Activated CD8-positive, alpha-beta memory T cell treated with anti-CD3 and anti-CD28 coated beads, Interleukin-2, amount 10 ng/mL, durations not matched to agents 7 days and 5 days (primary cell): ENCODE measurements at regions not wholly inside any gene's neighbourhood (a gene's known extent, or its start where the extent isn't known, plus 50 kb on each side); places are given as distances from the start of the nearest gene placed in this dataset.

ENCODE experiments used
- ATAC-seq: fragments of 150-1000 bp; cut with Tn5 transposase; one replicate; pipeline ENCODE4 v1.10.0; 2021; ENCODE audit warnings: moderate library complexity
- CTCF ChIA-PET: fragments of 350-600 bp; sonication (Branson Sonifier 250); formaldehyde crosslinking; loops from one replicate; lab custom pipeline; 2021; ENCODE audit warnings: antibody characterized with exemption; lab: Charles Lee
- DNase-seq: peaks from one replicate; pipeline ENCODE4 v3.0.0-alpha.2; 2020
- H3K27ac Mint-ChIP-seq: one replicate; pipeline ENCODE4 v1.8.0; 2021; ENCODE audit warnings: mild to moderate bottlenecking, mixed read lengths
- H3K27me3 Mint-ChIP-seq: one replicate; pipeline ENCODE4 v1.8.0; 2021; ENCODE audit warnings: mixed read lengths
- H3K36me3 Mint-ChIP-seq: one replicate; pipeline ENCODE4 v1.8.0; 2021; ENCODE audit warnings: mild to moderate bottlenecking, mixed read lengths
- H3K4me1 Mint-ChIP-seq: one replicate; pipeline ENCODE4 v1.8.0; 2021; ENCODE audit warnings: mixed read lengths
- H3K4me3 Mint-ChIP-seq: one replicate; pipeline ENCODE4 v1.8.0; 2021; ENCODE audit warnings: mild to moderate bottlenecking, moderate library complexity, mixed read lengths
- H3K9me3 Mint-ChIP-seq: one replicate; pipeline ENCODE4 v1.8.0; 2022; ENCODE audit warnings: low read depth, mixed read lengths

DNA sequence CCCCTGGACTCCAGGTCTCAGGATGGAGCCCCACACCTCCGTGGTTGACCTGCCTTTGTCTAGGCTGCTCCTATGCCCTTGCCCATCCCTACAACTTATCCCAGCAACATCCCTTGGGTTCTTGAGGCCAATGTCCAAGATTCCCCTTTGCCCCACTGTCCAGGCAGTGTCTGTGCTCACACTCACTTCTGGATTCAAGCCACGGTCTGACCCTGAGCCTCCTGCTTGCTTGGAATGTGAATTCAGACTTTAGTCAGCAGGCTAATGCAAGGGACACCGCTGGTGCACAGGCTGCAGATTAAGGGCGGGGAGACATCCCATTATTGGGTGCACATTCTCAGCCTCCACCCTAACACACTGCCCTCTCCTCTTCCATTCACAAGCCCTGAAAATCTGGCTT lies 154.1 kb downstream of the WNT5A start:
- no peak for ATAC-seq
- CTCF ChIA-PET, result no interaction called here
- H3K27ac Mint-ChIP-seq, result no peak overlapping the region

DNA sequence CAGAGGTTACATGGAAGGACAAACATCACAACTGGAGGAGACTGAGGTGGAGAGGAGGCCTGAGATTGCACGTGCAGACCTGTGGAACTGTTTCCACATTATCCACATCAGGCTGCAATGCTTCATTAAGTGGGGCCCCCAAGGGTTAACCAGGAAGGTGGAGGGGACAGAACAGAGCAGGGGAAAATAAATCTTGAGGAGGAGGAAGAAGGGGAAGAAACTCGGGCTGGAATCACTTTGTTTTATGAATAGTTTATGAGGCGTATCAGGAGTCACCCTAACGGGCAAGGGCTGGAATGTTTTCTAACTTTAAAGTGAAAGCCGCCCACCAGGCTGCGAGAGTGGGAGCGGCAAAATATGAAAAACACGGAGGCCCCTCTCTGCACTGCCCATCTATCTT lies 154.9 kb downstream of the WNT5A start:
- no peak overlapping the region for H3K27ac Mint-ChIP-seq

More for the DNA sequence above, 154.1 kb downstream of the WNT5A start:
- H3K4me1 Mint-ChIP-seq, result no peaks in the 10 kb centered on the region
- no peak overlapping the region for H3K4me3 Mint-ChIP-seq
- H3K27me3 Mint-ChIP-seq, result no peaks in the 10 kb centered on the region
- no peak for DNase-seq
- no peaks in the 10 kb centered on the region for H3K36me3 Mint-ChIP-seq
- peaks cover 3% of the 10 kb centered on the region for H3K9me3 Mint-ChIP-seq

DNA sequence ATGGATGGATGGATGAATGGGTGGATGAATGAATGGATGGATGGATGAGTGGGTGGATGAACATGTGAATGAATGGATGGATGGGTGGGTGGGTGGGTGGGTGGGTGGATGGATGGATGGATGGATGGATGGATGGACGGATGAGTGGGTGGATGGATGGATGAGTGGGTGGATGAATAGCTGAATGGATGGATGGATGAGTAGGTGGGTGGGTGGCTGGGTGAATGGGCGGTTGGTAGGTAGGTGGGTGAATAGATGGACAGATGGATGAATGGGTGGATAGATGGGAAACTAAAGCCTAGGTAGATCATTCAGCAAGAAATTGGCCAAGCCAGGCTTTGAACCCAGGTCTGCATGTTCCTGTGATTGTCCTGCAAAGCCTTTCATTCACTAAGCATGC lies 155.6 kb downstream of the WNT5A start:
- ATAC-seq (no peak), DNase-seq (no peak)
- Mint-ChIP-seq H3K4me1 (no peaks in the 10 kb centered on the region), H3K36me3 (no peaks in the 10 kb centered on the region), H3K27ac (no peak overlapping the region), H3K4me3 (no peak overlapping the region), H3K27me3 (no peaks in the 10 kb centered on the region), H3K9me3 (peaks cover 3% of the 10 kb centered on the region)
- CTCF ChIA-PET, result no interaction called here

More for the DNA sequence above, 154.9 kb downstream of the WNT5A start:
- no peak overlapping the region for H3K4me3 Mint-ChIP-seq
- DNase-seq, result no peak
- H3K4me1 Mint-ChIP-seq, result no peaks in the 10 kb centered on the region
- H3K9me3 Mint-ChIP-seq, result peaks cover 3% of the 10 kb centered on the region
- no peaks in the 10 kb centered on the region for H3K36me3 Mint-ChIP-seq
- H3K27me3 Mint-ChIP-seq, result no peaks in the 10 kb centered on the region
- ATAC-seq, result no peak
- CTCF ChIA-PET, result no interaction called here

DNA sequence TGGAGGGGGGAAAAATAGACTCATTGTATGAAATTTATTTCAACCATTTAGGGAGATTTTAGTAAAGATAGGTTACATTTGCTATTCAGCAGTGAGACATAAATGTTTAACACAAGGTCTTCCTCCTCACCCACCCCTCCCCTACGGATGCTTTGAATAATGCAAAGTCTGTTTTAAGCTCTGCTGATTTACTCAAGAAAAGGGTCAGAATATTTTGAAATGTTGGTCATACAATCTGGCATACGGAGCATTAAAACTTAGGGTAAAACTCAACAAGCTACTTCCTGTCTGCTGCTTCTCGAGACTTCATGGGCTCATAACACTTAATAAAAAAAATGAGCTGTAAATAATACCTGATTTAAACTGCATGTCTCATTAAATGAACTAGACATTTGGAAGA lies 156.3 kb downstream of the WNT5A start:
- ATAC-seq (no peak), DNase-seq (no peak)
- H3K9me3 Mint-ChIP-seq, result peaks cover 3% of the 10 kb centered on the region
- H3K36me3 Mint-ChIP-seq, result no peaks in the 10 kb centered on the region
- H3K4me3 Mint-ChIP-seq, result no peak overlapping the region
- H3K4me1 Mint-ChIP-seq, result no peaks in the 10 kb centered on the region
- H3K27me3 Mint-ChIP-seq, result no peaks in the 10 kb centered on the region
- CTCF ChIA-PET, result no interaction called here
- H3K27ac Mint-ChIP-seq, result no peak overlapping the region

DNA sequence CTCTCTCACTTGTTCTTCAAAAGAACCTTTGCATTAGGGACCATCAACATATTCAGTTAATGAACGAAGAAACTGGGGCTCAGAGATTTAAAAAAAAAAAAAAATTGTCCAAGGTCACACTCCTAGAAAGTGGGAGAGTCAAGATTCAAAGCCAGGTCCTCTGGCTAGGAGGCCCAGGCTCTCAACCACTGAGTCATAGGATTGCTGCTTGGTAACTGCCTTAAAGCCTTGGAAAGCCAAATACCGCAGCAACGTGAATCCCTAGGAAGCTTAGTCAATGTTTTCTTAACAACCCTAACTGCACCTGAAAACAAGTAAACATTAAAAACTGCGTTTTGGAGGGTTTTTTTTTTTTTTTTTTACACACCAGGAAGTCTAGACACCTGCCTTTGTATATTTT lies 156.8 kb downstream of the WNT5A start:
- Mint-ChIP-seq H3K27me3 (no peaks in the 10 kb centered on the region), H3K36me3 (no peaks in the 10 kb centered on the region), H3K4me1 (no peaks in the 10 kb centered on the region), H3K4me3 (no peak overlapping the region), H3K27ac (no peak overlapping the region), H3K9me3 (peaks cover 3% of the 10 kb centered on the region)
- CTCF ChIA-PET, result no interaction called here
- DNase-seq (no peak), ATAC-seq (no peak)

DNA sequence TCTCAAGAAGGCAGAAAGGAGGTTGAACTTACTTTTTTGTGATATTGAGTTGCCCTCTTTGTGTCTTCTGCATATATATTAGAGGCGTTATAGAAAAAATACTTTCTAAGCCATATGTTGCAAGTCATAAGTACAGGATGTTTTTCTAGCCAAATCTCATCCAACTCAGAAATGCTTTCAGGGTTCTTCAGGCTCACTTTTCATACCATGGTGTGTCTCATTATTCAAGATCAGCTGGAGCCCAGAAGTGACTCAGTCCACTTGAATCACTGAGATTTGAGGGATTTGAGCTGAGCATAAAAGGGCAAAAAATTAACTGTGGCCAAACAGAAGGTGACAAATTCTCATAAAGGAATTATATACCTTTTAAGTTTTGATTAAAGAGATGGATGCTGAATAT lies 157.3 kb downstream of the WNT5A start:
- no peak overlapping the region for H3K27ac Mint-ChIP-seq
- no peaks in the 10 kb centered on the region for H3K27me3 Mint-ChIP-seq
- DNase-seq, result no peak
- H3K4me3 Mint-ChIP-seq, result no peak overlapping the region
- no peak for ATAC-seq
- peaks cover 3% of the 10 kb centered on the region for H3K9me3 Mint-ChIP-seq
- H3K36me3 Mint-ChIP-seq, result no peaks in the 10 kb centered on the region
- no peaks in the 10 kb centered on the region for H3K4me1 Mint-ChIP-seq
- CTCF ChIA-PET, result no interaction called here

DNA sequence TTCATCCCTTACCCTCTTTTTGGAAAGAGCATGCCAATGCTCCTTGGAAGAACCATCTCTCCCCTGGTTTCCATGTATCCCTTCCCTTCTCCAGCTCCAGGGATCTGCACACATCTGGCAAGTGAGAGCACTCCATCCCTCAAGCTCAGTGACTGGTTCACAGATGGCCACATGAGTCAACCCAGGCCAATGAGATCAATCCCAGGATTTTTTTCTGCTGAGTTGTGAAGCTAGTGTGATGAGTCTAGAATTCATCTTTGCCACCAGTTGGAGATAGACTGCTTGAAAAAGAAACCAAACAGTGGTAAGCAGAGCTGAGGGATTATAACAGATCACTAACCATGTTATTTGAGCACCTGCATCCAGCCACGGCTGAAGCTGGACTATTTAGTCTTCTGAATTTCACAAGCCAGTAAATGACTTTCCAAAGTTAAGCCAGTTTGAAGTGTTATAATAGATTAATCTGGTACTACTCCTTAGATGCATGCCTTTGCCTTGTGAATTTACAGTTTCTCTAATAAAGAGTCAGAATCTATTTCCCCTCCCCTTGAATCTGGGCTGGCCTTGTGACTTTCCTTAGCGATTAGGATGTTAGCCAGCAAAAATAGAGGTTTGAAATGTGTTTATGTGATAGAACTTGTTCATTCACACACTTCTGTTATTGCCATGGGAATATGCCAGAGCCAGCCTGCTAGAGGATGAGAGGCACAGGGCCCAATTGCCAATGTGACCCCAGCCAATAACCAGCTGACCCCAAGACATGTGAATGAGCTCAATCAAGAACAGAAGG lies 159.8 kb downstream of the WNT5A start:
- no peak for DNase-seq

DNA sequence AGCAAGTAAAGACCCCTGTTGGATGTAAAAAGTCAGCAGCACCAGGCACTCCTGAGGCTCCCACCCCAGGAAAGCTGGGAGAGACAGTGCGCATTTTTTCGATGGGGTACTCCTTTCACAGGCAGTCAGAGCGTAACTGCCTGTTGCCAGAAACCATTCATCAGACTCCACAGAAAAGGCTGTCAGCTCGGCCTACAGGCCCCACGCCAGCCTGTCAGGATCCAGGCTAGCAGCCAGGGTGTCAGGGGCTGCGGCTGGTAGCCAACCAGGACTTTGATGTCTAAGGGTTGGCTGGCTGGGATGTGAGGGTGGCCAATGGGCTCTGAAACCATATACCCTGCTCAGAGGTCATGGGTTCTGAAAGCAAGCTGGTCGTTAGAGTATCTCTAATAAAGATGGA lies 164.5 kb downstream of the WNT5A start:
- no peaks in the 10 kb centered on the region for H3K9me3 Mint-ChIP-seq
- no peak for ATAC-seq
- no peak overlapping the region for H3K27ac Mint-ChIP-seq
- CTCF ChIA-PET, result no interaction called here
- H3K4me1 Mint-ChIP-seq, result no peaks in the 10 kb centered on the region
- no peaks in the 10 kb centered on the region for H3K27me3 Mint-ChIP-seq
- no peak for DNase-seq
- no peaks in the 10 kb centered on the region for H3K36me3 Mint-ChIP-seq
- H3K4me3 Mint-ChIP-seq, result no peak overlapping the region

More for the DNA sequence above, 159.8 kb downstream of the WNT5A start:
- CTCF ChIA-PET, result no interaction called here
- Mint-ChIP-seq H3K27ac (no peak overlapping the region), H3K4me3 (no peak overlapping the region), H3K9me3 (peaks cover 3% of the 10 kb centered on the region), H3K27me3 (no peaks in the 10 kb centered on the region), H3K36me3 (no peaks in the 10 kb centered on the region), H3K4me1 (no peaks in the 10 kb centered on the region)
- no peak for ATAC-seq

DNA sequence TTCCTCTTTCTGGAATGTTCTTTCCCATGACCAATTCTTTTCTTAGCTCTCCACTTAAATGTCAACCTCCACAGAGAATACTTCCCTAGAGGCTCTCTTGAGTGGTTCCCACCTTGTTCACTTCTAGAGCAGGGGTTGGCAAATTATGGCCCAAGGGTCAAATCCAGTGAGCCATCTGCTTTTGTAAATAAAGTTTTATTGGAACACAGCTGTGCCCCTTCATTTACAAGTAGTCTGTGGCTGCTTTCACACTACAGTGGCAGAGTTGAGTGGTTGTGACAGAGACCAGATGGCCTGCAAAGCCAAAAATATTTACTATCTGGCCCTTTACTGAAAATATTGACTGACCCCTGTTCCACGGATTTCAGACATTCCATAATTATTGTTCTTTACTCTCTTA lies 166.2 kb downstream of the WNT5A start:
- H3K9me3 Mint-ChIP-seq, result no peaks in the 10 kb centered on the region
- DNase-seq (no peak), ATAC-seq (no peak)
- H3K36me3 Mint-ChIP-seq, result no peaks in the 10 kb centered on the region
- H3K27ac Mint-ChIP-seq, result no peak overlapping the region
- CTCF ChIA-PET, result no interaction called here
- H3K4me1 Mint-ChIP-seq, result no peaks in the 10 kb centered on the region
- H3K4me3 Mint-ChIP-seq, result no peak overlapping the region
- no peaks in the 10 kb centered on the region for H3K27me3 Mint-ChIP-seq

DNA sequence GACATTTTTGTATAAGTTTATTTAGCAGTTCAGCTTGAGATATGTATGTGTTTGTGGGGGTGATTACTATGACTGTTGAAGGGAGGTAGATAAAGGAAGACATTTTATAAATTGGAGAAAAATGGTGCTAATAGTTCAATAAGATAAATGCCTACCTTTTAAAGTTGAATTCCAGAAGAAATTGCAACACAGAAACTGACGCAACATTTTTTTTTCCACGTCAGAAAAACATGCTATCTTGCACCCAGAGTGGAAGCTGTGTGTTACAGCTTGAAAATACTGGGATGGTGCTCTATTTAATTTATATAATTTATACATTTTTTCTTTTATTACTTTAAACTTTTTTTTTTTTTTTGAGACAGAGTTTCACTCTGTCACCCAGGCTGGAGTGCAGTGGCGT lies 171.7 kb downstream of the WNT5A start:
- DNase-seq (no peak), ATAC-seq (no peak)
- Mint-ChIP-seq H3K36me3 (no peaks in the 10 kb centered on the region), H3K27me3 (no peaks in the 10 kb centered on the region), H3K4me1 (no peaks in the 10 kb centered on the region), H3K9me3 (no peaks in the 10 kb centered on the region), H3K27ac (no peak overlapping the region), H3K4me3 (no peak overlapping the region)
- CTCF ChIA-PET, result no interaction called here

DNA sequence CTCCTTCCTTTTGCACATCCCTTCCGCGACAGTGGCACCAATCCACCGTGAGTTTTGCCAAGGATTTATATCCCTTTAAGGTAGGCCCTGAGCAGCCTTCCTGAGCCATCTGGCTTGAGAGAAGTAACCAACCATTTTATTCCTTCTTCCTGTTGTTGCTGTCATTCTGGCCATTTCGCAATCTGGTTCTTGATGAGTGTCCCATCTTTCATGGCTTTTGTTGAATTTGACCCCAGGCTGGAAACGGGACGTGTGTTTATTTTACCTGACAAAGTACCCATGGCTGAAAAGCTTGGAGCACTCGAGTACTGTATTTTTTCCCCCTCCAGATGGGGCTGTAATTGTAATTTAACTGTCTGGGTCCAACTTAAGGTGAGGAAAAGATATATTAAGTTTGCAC lies 173.4 kb downstream of the WNT5A start:
- ATAC-seq (no peak), DNase-seq (no peak)
- Mint-ChIP-seq H3K4me1 (no peaks in the 10 kb centered on the region), H3K9me3 (no peaks in the 10 kb centered on the region), H3K4me3 (no peak overlapping the region), H3K36me3 (no peaks in the 10 kb centered on the region), H3K27ac (no peak overlapping the region), H3K27me3 (no peaks in the 10 kb centered on the region)
- CTCF ChIA-PET, result no interaction called here

DNA sequence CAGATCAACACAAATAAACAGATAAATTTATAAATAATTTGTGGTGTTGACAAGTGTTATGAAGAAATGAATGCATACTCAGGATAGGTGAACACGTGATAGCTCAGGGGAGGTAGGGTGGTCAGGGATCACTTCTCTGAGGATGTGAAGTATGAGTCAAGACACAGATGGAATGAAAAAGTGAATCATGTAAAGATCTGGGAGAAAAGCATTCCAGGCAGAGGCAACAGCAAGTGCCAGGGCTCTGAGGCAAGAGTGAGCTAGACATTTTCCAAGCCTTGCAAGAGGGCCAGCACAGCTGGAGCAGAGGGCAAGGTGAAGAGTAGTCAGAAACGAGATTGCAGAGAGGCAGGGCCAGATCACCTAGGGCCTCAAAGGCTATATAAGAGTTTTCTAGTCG lies 177.8 kb downstream of the WNT5A start:
- ATAC-seq (no peak), DNase-seq (no peak)
- CTCF ChIA-PET, result no interaction called here
- Mint-ChIP-seq H3K4me1 (no peaks in the 10 kb centered on the region), H3K36me3 (no peaks in the 10 kb centered on the region), H3K27me3 (no peaks in the 10 kb centered on the region), H3K4me3 (no peak overlapping the region), H3K27ac (no peak overlapping the region), H3K9me3 (no peaks in the 10 kb centered on the region)

DNA sequence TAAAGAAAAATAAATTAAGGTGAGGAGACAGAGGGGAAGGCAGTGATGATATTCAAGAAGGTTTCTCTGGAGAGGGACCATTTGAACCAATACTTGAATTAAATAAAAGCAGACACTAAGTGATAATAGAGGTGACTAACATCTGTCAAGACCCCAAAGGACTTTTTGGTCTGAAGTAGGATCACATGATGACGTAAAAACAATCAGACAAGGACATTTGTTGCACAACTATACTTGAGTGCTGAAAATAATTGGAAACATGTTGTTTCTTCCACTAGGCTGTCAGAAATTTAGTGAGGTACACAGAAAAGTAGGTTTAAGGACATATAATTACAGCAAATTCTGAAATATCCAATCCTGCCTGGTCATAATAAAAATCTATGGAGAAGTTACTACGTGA lies 179.5 kb downstream of the WNT5A start:
- no peak overlapping the region for H3K27ac Mint-ChIP-seq
- DNase-seq, result no peak
- no peaks in the 10 kb centered on the region for H3K36me3 Mint-ChIP-seq
- no peak overlapping the region for H3K4me3 Mint-ChIP-seq
- CTCF ChIA-PET, result no interaction called here
- H3K9me3 Mint-ChIP-seq, result no peaks in the 10 kb centered on the region
- no peaks in the 10 kb centered on the region for H3K4me1 Mint-ChIP-seq
- no peak for ATAC-seq
- no peaks in the 10 kb centered on the region for H3K27me3 Mint-ChIP-seq

DNA sequence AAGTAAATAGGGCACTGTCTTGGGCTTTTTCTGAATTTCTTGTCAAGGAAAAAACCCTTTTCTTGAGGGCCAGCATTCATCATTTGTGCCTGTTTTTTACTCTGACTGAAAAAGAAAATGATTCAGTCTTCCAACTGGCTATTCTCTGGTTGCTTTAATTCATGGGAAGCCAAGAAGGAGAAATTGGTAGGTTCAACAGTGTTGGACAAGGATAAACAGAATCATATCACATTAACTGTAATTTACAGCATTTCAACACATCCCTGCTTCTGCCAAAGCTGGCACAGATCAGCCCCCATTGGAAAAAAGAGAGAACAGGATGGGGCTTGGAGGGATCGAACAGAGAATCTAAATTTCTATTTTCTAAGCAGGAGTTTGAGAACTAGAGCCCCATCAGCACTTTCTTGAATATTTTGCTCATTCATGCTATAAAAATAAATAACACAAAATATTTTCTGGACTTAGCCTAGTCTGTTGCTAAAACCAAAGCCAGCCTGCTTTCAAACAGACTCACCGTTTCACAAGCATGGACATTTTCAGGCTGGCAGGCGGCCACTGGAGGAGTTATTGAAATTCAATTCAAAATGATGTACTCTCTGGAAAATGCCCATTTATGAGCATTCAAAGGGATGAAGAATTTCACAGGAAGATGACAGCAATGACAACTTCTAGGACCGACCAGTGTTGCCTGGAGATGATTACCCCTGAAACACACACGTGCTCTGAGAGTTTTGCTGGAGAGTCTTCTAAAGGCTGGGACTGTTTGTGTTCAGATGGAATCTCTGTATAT lies 181.2 kb downstream of the WNT5A start:
- Mint-ChIP-seq H3K27me3 (no peaks in the 10 kb centered on the region), H3K27ac (no peak overlapping the region), H3K4me1 (no peaks in the 10 kb centered on the region), H3K36me3 (no peaks in the 10 kb centered on the region), H3K9me3 (peaks cover 3% of the 10 kb centered on the region), H3K4me3 (no peak overlapping the region)
- DNase-seq (no peak), ATAC-seq (no peak)
- CTCF ChIA-PET, result no interaction called here
